Fibroblast of villous mesenchyme (primary cell): ENCODE measurements at regions not wholly inside any gene's neighbourhood (a gene's known extent, or its start where the extent isn't known, plus 50 kb on each side); places are given as distances from the start of the nearest gene placed in this dataset.

Source experiments
- DNase-seq: peaks from one replicate; pipeline ENCODE4 v3.0.0-alpha.2; 2010; ENCODE audit warnings: low read depth
- H3K4me3 ChIP-seq: 2 replicates; pipeline ENCODE4 v1.5.1; 2011; ENCODE audit warnings: low read depth, mild to moderate bottlenecking, low read length
- TF ChIP-seq, protein P1 (sequence below): IDR thresholded peaks from 2 replicates; pipeline ENCODE4 v1.5.1; 2012; ENCODE audit warnings: low read depth, mild to moderate bottlenecking, low read length; ENCODE audit not compliant: insufficient read depth

DNA sequence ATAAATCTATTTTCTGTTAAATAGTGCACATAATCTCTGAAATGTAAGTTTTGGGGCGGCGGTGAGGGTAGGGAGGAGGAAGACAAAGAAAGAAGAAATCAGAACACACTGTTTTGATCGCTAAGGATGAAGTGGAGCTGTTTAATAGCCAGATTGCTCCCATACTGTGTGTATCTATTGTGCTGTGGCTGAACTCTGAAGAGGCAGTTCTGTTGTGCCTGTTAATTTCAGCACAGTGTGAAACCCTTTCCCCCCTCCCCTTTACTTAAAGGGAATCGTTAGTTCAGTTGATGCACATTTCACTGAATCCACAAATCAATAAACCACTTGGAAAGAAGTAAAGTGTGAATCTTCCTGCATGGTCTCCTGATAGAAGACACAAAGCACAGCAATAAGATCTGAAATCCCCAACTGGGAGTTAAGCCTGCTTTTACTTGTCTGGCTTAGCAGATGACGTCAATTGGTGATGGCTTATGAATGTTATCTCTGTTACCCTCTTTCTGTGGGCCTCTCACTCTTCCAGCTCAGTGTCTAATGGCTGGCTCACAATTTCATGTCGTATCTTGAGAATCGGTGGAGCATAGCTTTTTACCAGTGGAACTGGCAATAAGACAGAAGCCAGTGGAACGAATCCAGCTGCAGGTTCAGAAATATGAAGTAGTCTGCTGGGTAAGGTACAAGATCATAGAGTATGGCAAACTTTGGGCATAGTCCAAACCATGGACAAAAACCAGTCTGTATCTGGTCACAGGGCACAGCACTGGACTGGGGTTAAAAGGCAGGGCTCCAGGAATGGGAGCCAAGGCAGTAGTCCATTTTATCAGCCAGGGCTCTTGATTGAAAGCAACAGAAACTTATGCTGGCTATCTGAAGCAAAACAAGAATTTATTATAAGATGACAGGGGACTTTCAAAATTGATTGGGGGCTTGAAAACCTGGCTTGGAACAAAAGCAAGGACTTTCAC is 413.5 kb upstream of the SEL1L start:
- TF ChIP-seq, protein P1, sequence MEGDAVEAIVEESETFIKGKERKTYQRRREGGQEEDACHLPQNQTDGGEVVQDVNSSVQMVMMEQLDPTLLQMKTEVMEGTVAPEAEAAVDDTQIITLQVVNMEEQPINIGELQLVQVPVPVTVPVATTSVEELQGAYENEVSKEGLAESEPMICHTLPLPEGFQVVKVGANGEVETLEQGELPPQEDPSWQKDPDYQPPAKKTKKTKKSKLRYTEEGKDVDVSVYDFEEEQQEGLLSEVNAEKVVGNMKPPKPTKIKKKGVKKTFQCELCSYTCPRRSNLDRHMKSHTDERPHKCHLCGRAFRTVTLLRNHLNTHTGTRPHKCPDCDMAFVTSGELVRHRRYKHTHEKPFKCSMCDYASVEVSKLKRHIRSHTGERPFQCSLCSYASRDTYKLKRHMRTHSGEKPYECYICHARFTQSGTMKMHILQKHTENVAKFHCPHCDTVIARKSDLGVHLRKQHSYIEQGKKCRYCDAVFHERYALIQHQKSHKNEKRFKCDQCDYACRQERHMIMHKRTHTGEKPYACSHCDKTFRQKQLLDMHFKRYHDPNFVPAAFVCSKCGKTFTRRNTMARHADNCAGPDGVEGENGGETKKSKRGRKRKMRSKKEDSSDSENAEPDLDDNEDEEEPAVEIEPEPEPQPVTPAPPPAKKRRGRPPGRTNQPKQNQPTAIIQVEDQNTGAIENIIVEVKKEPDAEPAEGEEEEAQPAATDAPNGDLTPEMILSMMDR, result no peak
- no peak for DNase-seq
- H3K4me3 ChIP-seq, result no peak overlapping the region

- DNase-seq, result no peak
Observed at GRCh38 chr14:81952917-81953316, 419.3 kb upstream of the SEL1L start.

DNA sequence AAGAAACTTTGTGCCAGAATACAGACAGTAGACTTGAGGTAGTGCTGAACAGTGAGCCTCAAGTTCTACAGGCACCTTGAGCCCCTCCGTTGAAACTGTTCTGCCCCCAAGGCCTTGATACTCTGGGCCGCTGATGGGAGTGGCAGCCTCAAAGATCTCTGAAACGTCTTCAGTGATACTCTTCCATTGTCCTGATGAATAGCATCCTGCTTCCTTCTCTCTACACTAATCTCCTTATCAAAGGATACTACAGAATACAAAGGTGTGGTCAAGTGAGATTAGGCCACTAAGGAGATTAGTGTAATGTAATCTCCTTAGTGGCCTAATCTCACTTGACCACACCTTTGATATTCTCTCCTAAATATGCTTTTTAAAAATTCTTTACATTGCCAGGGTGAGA is 419.8 kb upstream of the SEL1L start:
- no peak for DNase-seq
- TF ChIP-seq, protein P1, result no peak

More at GRCh38 chr14:81952917-81953316, 419.3 kb upstream of the SEL1L start:
- TF ChIP-seq, protein P1, result no peak
- H3K4me3 ChIP-seq, result no peak overlapping the region

GRCh38 chr14:81955123-81955522 is 421.5 kb upstream of the SEL1L start:
- DNase-seq, result no peak
- no peak overlapping the region for H3K4me3 ChIP-seq
- TF ChIP-seq, protein P1, result no peak

More for the DNA sequence above, 419.8 kb upstream of the SEL1L start:
- H3K4me3 ChIP-seq, result no peak overlapping the region

DNA sequence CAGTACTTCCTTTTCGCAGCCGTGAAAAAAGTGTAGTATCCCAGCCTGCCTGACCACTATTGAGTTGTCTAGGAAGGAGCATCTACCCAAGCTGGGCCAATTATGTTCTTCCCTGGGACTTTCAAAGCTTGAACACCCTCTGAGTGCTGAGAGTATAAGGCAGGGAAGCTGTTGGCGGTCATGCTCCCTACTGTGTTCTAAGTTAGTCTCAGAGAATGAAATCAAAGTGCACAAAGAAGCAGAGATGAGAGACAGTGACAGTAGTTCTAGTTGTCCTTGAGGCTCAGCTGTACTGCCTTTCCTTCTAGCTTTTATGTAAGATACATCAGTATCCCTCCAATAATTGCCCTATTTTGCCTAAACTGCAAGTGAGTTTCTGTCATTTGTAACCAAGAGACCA is 427.1 kb upstream of the SEL1L start:
- no peak overlapping the region for H3K4me3 ChIP-seq
- no peak for DNase-seq
- TF ChIP-seq, protein P1, result no peak

DNA sequence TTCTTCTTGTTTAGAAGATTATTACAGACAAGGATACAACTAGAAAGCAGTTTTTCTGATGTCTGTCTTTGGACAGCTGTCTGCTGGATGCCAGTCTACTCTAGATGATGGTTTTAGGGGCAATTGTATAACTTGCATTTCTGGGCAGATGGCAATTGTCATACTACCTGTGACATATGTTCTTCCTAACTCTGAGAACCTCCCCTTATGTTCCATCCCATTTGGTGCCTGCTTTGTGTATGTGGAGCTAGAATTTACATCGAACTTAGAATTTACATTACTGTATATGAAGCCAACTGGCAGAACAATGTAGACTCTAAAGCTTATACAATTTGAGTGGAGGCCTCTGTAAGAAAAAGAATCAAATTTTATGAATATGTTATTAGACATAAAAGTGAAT is 430.2 kb upstream of the SEL1L start:
- no peak for DNase-seq
- TF ChIP-seq, protein P1, result no peak
- no peak overlapping the region for H3K4me3 ChIP-seq
